ENCODE measurements at regions not wholly inside any gene's neighbourhood (a gene's known extent, or its start where the extent isn't known, plus 50 kb on each side); places are given as distances from the start of the nearest gene placed in this dataset.
"Not testable (repeated sequence)": the region's sequence is repeated elsewhere in the genome, so short reads cannot be mapped to it uniquely, and the experiment has no call there.

GRCh38 chr7:81492910-81493309 is 276.9 kb downstream of the HGF start:
- WGBS, 3 donors, result 73 to 90% (median 88%) methylated on average over 1 of the region's 1 CpG
- Histone ChIP-seq H3K27me3 (ENCODE audit: control insufficient read depth in 3 of 3, insufficient read depth in 3 of 3, low read length in 3 of 3) (no peaks in the 10 kb centered on the region), H3K9me3 (ENCODE audit: control insufficient read depth in 2 of 2, insufficient read depth in 1 of 2, low read depth in 1 of 2, low read length in 1 of 2) (no peaks in the 10 kb centered on the region), H3K36me3 (ENCODE audit: control insufficient read depth in 3 of 3, insufficient read depth in 2 of 3, low read depth in 1 of 3, low read length in 3 of 3) (no peaks in the 10 kb centered on the region), H3K27ac (ENCODE audit: low read depth in 1 of 3, low read length in 2 of 3) (no peak overlapping the region), H3K4me1 (ENCODE audit: control insufficient read depth in 3 of 3, insufficient read depth in 2 of 3, low read depth in 1 of 3, low read length in 2 of 3) (no peaks in the 10 kb centered on the region), H3K4me3 (ENCODE audit: low read depth in 1 of 3, low read length in 3 of 3) (no peak overlapping the region)
- DNase-seq (no peak), FAIRE-seq (no peak)

- H3K4me3 ChIP-seq (ENCODE audit: low read depth in 1 of 3, low read length in 3 of 3), result no peak overlapping the region
- H3K27me3 ChIP-seq (ENCODE audit: control insufficient read depth in 3 of 3, insufficient read depth in 3 of 3, low read length in 3 of 3), result no peaks in the 10 kb centered on the region
- FAIRE-seq (no peak), DNase-seq (no peak)
- H3K36me3 ChIP-seq (ENCODE audit: control insufficient read depth in 3 of 3, insufficient read depth in 2 of 3, low read depth in 1 of 3, low read length in 3 of 3), result no peaks in the 10 kb centered on the region
- WGBS, 3 donors, result 17 to 54% (median 33%) methylated on average over 1 of the region's 1 CpG
- H3K27ac ChIP-seq (ENCODE audit: low read depth in 1 of 3, low read length in 2 of 3), result no peak overlapping the region
- H3K9me3 ChIP-seq (ENCODE audit: control insufficient read depth in 2 of 2, insufficient read depth in 1 of 2, low read depth in 1 of 2, low read length in 1 of 2), result no peaks in the 10 kb centered on the region
- no peaks in the 10 kb centered on the region for H3K4me1 ChIP-seq (ENCODE audit: control insufficient read depth in 3 of 3, insufficient read depth in 2 of 3, low read depth in 1 of 3, low read length in 2 of 3)
Observed at GRCh38 chr7:81492240-81492639, 277.6 kb downstream of the HGF start.

DNA sequence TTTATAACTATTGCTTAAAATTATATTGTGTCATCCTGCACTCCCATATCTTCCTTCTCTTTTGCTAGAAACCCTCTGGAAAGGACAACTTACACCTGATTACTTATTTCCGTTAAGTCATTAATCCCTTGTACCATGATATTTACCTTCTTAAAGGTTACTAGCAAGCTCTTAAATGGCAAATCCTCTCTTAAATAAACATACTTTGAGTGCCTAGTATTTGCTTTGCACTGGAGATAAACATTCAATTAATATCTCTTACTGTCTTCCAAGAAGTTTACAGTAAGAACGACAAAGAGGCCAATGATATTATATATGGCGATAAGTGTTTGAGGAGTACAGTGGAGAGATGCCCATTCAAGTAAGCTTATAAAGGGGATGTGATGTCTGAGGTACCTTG is 278.3 kb downstream of the HGF start:
- Histone ChIP-seq H3K4me1 (ENCODE audit: control insufficient read depth in 3 of 3, insufficient read depth in 2 of 3, low read depth in 1 of 3, low read length in 2 of 3) (no peaks in the 10 kb centered on the region), H3K27ac (ENCODE audit: low read depth in 1 of 3, low read length in 2 of 3) (no peak overlapping the region), H3K36me3 (ENCODE audit: control insufficient read depth in 3 of 3, insufficient read depth in 2 of 3, low read depth in 1 of 3, low read length in 3 of 3) (no peaks in the 10 kb centered on the region), H3K9me3 (ENCODE audit: control insufficient read depth in 2 of 2, insufficient read depth in 1 of 2, low read depth in 1 of 2, low read length in 1 of 2) (no peaks in the 10 kb centered on the region), H3K4me3 (ENCODE audit: low read depth in 1 of 3, low read length in 3 of 3) (no peak overlapping the region), H3K27me3 (ENCODE audit: control insufficient read depth in 3 of 3, insufficient read depth in 3 of 3, low read length in 3 of 3) (no peaks in the 10 kb centered on the region)
- FAIRE-seq (no peak), DNase-seq (no peak)
- WGBS, 3 donors, result 73 to 87% (median 74%) methylated on average over 3 of the region's 3 CpGs

DNA sequence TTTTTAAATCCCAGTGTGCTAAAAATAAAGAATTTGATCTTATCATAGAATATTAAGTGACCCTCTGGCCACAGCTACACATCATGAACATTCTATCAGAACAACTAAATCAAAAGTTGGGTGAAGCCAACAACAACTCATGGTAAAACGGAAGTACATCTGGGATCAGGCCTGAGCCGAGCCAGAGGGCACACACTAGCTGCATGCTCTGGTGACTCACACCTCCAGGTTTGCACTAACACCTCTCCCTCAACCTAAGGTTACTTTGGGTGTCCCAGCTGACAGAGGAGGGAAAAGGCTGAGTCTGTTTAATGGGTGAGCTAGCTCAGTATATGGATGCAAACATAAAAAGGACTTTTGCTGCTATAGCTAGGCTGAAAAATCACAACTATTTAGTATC is 281.6 kb downstream of the HGF start:
- Histone ChIP-seq H3K27me3 (ENCODE audit: control insufficient read depth in 3 of 3, insufficient read depth in 3 of 3, low read length in 3 of 3) (no peaks in the 10 kb centered on the region), H3K36me3 (ENCODE audit: control insufficient read depth in 3 of 3, insufficient read depth in 2 of 3, low read depth in 1 of 3, low read length in 3 of 3) (no peaks in the 10 kb centered on the region), H3K9me3 (ENCODE audit: control insufficient read depth in 2 of 2, insufficient read depth in 1 of 2, low read depth in 1 of 2, low read length in 1 of 2) (no peaks in the 10 kb centered on the region), H3K4me1 (ENCODE audit: control insufficient read depth in 3 of 3, insufficient read depth in 2 of 3, low read depth in 1 of 3, low read length in 2 of 3) (no peaks in the 10 kb centered on the region), H3K27ac (ENCODE audit: low read depth in 1 of 3, low read length in 2 of 3) (no peak overlapping the region), H3K4me3 (ENCODE audit: low read depth in 1 of 3, low read length in 3 of 3) (no peak overlapping the region)
- 57 to 89% (median 68%) methylated on average over 2 of the region's 2 CpGs for WGBS, 3 donors
- DNase-seq (no peak), FAIRE-seq (no peak)

- Histone ChIP-seq H3K27ac (ENCODE audit: low read depth in 1 of 3, low read length in 2 of 3) (no peak overlapping the region), H3K4me1 (ENCODE audit: control insufficient read depth in 3 of 3, insufficient read depth in 2 of 3, low read depth in 1 of 3, low read length in 2 of 3) (no peaks in the 10 kb centered on the region), H3K36me3 (ENCODE audit: control insufficient read depth in 3 of 3, insufficient read depth in 2 of 3, low read depth in 1 of 3, low read length in 3 of 3) (no peaks in the 10 kb centered on the region), H3K4me3 (ENCODE audit: low read depth in 1 of 3, low read length in 3 of 3) (no peak overlapping the region), H3K27me3 (ENCODE audit: control insufficient read depth in 3 of 3, insufficient read depth in 3 of 3, low read length in 3 of 3) (no peaks in the 10 kb centered on the region), H3K9me3 (ENCODE audit: control insufficient read depth in 2 of 2, insufficient read depth in 1 of 2, low read depth in 1 of 2, low read length in 1 of 2) (no peaks in the 10 kb centered on the region)
- FAIRE-seq (no peak), DNase-seq (no peak)
- 59 to 74% (median 72%) methylated on average over 6 of the region's 6 CpGs for WGBS, 3 donors
Observed at GRCh38 chr7:81487516-81487915, 282.3 kb downstream of the HGF start.

GRCh38 chr7:81484261-81484660 is 285.6 kb downstream of the HGF start:
- no peaks in the 10 kb centered on the region for H3K27me3 ChIP-seq (ENCODE audit: control insufficient read depth in 3 of 3, insufficient read depth in 3 of 3, low read length in 3 of 3)
- no peaks in the 10 kb centered on the region for H3K9me3 ChIP-seq (ENCODE audit: control insufficient read depth in 2 of 2, insufficient read depth in 1 of 2, low read depth in 1 of 2, low read length in 1 of 2)
- FAIRE-seq, result no peak
- 46 to 67% (median 67%) methylated on average over 3 of the region's 3 CpGs for WGBS, 3 donors
- H3K27ac ChIP-seq (ENCODE audit: low read depth in 1 of 3, low read length in 2 of 3), result no peak overlapping the region
- H3K36me3 ChIP-seq (ENCODE audit: control insufficient read depth in 3 of 3, insufficient read depth in 2 of 3, low read depth in 1 of 3, low read length in 3 of 3), result no peaks in the 10 kb centered on the region
- H3K4me3 ChIP-seq (ENCODE audit: low read depth in 1 of 3, low read length in 3 of 3), result no peak overlapping the region
- no peaks in the 10 kb centered on the region for H3K4me1 ChIP-seq (ENCODE audit: control insufficient read depth in 3 of 3, insufficient read depth in 2 of 3, low read depth in 1 of 3, low read length in 2 of 3)
- peak in 1 of 2 donors; percentile 20 for DNase-seq

DNA sequence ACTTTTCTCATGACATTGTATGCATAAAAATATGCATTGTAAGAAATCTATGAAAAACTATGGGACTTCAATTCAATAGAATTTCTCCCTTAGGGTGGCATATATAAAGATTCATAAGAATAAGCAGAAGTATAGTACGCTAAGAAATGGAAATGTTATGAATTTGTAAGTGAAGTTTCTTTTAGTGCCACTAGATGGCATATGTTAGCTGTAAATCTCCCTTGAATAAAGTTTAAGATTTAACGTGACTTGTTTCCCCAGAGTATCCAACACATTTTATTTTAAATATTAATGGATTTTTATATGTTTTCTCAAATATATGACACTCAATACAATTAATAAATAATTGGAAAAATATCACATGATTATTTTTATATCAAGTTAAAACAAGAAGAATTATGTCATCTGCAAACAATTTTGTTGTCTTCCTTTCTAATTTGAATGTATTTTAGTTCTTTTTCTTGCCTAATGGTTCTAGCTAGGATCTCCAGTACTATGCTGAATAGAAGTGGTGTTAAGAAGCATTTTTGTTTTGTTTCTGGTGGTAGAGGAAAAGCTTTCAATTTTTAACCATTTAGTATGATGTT is 287.2 kb downstream of the HGF start:
- 1 to 9% (median 5%) methylated on average over 2 of the region's 2 CpGs for WGBS, 3 donors
- FAIRE-seq (peak; percentile 41), DNase-seq (no peak)
- Histone ChIP-seq H3K4me1 (ENCODE audit: control insufficient read depth in 3 of 3, insufficient read depth in 2 of 3, low read depth in 1 of 3, low read length in 2 of 3) (peaks cover 0 to 8% (median 0%) of the 10 kb centered on the region in 3 donors), H3K4me3 (ENCODE audit: low read depth in 1 of 3, low read length in 3 of 3) (no peak overlapping the region), H3K36me3 (ENCODE audit: control insufficient read depth in 3 of 3, insufficient read depth in 2 of 3, low read depth in 1 of 3, low read length in 3 of 3) (no peaks in the 10 kb centered on the region), H3K27ac (ENCODE audit: low read depth in 1 of 3, low read length in 2 of 3) (no peak overlapping the region), H3K27me3 (ENCODE audit: control insufficient read depth in 3 of 3, insufficient read depth in 3 of 3, low read length in 3 of 3) (no peaks in the 10 kb centered on the region), H3K9me3 (ENCODE audit: control insufficient read depth in 2 of 2, insufficient read depth in 1 of 2, low read depth in 1 of 2, low read length in 1 of 2) (peaks cover 0 to 4% of the 10 kb centered on the region in 2 donors)

DNA sequence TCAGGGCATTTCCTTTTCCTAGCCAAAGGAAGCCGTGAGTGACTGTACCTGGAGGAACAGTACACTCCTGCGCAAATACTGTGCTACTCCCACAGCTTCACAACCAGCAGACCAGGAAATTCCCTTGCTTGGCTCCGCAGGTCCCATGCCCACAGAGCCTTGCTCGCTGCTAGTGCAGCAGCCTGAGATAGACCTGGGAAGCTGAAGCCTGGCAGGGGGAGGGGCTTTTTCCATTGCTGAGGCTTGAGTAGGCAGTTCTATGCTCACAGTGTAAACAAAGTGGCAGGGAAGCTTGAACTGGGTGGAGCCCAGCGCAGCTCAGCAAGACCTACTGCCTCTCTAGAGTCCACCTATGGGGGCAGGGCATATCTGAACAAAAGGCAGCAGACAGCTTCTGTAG is 291.2 kb downstream of the HGF start:
- Histone ChIP-seq H3K36me3 (ENCODE audit: control insufficient read depth in 3 of 3, insufficient read depth in 2 of 3, low read depth in 1 of 3, low read length in 3 of 3) (no peaks in the 10 kb centered on the region), H3K27me3 (ENCODE audit: control insufficient read depth in 3 of 3, insufficient read depth in 3 of 3, low read length in 3 of 3) (no peaks in the 10 kb centered on the region), H3K4me3 (ENCODE audit: low read depth in 1 of 3, low read length in 3 of 3) (no peak overlapping the region), H3K27ac (ENCODE audit: low read depth in 1 of 3, low read length in 2 of 3) (no peak overlapping the region), H3K9me3 (ENCODE audit: control insufficient read depth in 2 of 2, insufficient read depth in 1 of 2, low read depth in 1 of 2, low read length in 1 of 2) (peaks cover 0 to 4% of the 10 kb centered on the region in 2 donors), H3K4me1 (ENCODE audit: control insufficient read depth in 3 of 3, insufficient read depth in 2 of 3, low read depth in 1 of 3, low read length in 2 of 3) (peaks cover 0 to 8% (median 0%) of the 10 kb centered on the region in 3 donors)
- DNase-seq, result peak; percentile 55 to 72
- WGBS, 3 donors, result 52 to 69% (median 56%) methylated on average over 5 of the region's 5 CpGs
- no peak for FAIRE-seq

DNA sequence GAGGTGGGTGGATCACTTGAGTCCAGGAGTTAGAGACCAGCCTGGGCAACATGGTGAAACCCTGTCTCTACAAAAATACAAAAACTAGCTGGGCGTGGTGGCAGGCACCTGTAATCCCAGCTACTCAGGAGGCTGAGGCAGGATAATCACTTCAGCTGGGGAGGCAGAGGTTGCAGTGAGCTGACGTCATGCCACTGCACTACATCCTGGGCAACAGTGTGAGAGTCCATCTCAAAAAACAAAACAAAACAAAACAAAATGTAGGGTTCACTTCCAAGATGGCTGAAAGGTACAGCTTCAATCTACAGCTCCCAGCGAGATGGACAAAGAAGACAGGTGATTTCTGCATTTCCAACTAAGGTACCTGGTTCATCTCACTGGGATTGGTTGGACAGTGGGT is 291.6 kb downstream of the HGF start:
- H3K27ac ChIP-seq (ENCODE audit: low read depth in 1 of 3, low read length in 2 of 3); DNase-seq; H3K4me3 ChIP-seq (ENCODE audit: low read depth in 1 of 3, low read length in 3 of 3); H3K9me3 ChIP-seq (ENCODE audit: control insufficient read depth in 2 of 2, insufficient read depth in 1 of 2, low read depth in 1 of 2, low read length in 1 of 2); H3K27me3 ChIP-seq (ENCODE audit: control insufficient read depth in 3 of 3, insufficient read depth in 3 of 3, low read length in 3 of 3); H3K36me3 ChIP-seq (ENCODE audit: control insufficient read depth in 3 of 3, insufficient read depth in 2 of 3, low read depth in 1 of 3, low read length in 3 of 3); H3K4me1 ChIP-seq (ENCODE audit: control insufficient read depth in 3 of 3, insufficient read depth in 2 of 3, low read depth in 1 of 3, low read length in 2 of 3); FAIRE-seq: not testable (repeated sequence)
- 59 to 78% (median 69%) methylated on average over 3 of the region's 3 CpGs for WGBS, 3 donors
